K562 (cell line): ENCODE measurements at regions not wholly inside any gene's neighbourhood (a gene's known extent, or its start where the extent isn't known, plus 50 kb on each side); places are given as distances from the start of the nearest gene placed in this dataset.

ENCODE experiments used
- CREB1 ChIP-seq, 2 experiments: sonication (generic) in 1 of 2; formaldehyde crosslinking in 1 of 2; IDR thresholded peaks; 2 replicates each; pipeline versions ENCODE4 v1.6.1 to v1.8.0; 2012 to 2022; ENCODE audit warnings: inconsistent platforms in 1 of 2, mild to moderate bottlenecking in 1 of 2, missing genetic modification reagents in 1 of 2, moderate library complexity in 1 of 2
- GABPB1 ChIP-seq: sonication (generic); formaldehyde crosslinking; IDR thresholded peaks from 2 replicates; pipeline ENCODE4 v1.8.0; 2022; ENCODE audit warnings: mild to moderate bottlenecking, missing genetic modification reagents
- HEY1 ChIP-seq: fragments of 250-450 bp; sonication (Bioruptor Pico); IDR thresholded peaks from 2 replicates; pipeline ENCODE4 v1.5.0; 2020; ENCODE audit warnings: mild to moderate bottlenecking, moderate library complexity, borderline replicate concordance
- ZFX ChIP-seq: sonication (generic); formaldehyde crosslinking; IDR thresholded peaks from 2 replicates; pipeline ENCODE4 v1.8.0; 2022; ENCODE audit warnings: mild to moderate bottlenecking, missing genetic modification reagents, moderate library complexity
- ZKSCAN3 ChIP-seq: fragments of 250-450 bp; sonication (Bioruptor Pico); IDR thresholded peaks from 2 replicates; pipeline ENCODE4 v1.4.0; 2020
- ZNF24 ChIP-seq: fragments of 450-650 bp; IDR thresholded peaks from 2 replicates; pipeline ENCODE4 v1.6.1; 2016
- TF ChIP-seq, protein P1 (sequence below): sonication (generic); formaldehyde crosslinking; IDR thresholded peaks from 2 replicates; pipeline ENCODE4 v1.8.0; 2023; ENCODE audit warnings: missing genetic modification reagents, mild to moderate bottlenecking, borderline replicate concordance
- TF ChIP-seq, protein P2 (sequence below): sonication (generic); formaldehyde crosslinking; IDR thresholded peaks from 2 replicates; pipeline ENCODE4 v1.8.1; 2023; ENCODE audit warnings: missing genetic modification reagents, mild to moderate bottlenecking, borderline replicate concordance

DNA sequence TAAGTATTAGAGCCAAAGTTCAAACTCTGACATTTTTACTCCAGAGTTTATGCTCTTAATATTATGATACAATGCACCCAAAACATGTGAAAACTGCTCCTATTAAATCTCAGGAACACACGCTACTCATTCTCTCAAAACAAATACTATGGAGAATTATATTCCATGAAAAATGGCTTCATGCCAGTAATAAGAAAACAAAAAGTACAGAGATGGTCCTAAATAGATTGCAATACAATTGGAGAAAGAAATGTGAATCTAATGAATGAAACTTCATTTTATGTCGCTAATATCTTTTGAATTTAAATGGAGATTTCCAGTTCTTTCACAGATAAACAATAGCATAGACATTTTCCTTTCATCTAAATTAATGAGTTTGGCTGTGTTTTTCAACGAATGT, 384.3 kb downstream of the ADAMTS20 start (continued):
- TF ChIP-seq, protein P1, sequence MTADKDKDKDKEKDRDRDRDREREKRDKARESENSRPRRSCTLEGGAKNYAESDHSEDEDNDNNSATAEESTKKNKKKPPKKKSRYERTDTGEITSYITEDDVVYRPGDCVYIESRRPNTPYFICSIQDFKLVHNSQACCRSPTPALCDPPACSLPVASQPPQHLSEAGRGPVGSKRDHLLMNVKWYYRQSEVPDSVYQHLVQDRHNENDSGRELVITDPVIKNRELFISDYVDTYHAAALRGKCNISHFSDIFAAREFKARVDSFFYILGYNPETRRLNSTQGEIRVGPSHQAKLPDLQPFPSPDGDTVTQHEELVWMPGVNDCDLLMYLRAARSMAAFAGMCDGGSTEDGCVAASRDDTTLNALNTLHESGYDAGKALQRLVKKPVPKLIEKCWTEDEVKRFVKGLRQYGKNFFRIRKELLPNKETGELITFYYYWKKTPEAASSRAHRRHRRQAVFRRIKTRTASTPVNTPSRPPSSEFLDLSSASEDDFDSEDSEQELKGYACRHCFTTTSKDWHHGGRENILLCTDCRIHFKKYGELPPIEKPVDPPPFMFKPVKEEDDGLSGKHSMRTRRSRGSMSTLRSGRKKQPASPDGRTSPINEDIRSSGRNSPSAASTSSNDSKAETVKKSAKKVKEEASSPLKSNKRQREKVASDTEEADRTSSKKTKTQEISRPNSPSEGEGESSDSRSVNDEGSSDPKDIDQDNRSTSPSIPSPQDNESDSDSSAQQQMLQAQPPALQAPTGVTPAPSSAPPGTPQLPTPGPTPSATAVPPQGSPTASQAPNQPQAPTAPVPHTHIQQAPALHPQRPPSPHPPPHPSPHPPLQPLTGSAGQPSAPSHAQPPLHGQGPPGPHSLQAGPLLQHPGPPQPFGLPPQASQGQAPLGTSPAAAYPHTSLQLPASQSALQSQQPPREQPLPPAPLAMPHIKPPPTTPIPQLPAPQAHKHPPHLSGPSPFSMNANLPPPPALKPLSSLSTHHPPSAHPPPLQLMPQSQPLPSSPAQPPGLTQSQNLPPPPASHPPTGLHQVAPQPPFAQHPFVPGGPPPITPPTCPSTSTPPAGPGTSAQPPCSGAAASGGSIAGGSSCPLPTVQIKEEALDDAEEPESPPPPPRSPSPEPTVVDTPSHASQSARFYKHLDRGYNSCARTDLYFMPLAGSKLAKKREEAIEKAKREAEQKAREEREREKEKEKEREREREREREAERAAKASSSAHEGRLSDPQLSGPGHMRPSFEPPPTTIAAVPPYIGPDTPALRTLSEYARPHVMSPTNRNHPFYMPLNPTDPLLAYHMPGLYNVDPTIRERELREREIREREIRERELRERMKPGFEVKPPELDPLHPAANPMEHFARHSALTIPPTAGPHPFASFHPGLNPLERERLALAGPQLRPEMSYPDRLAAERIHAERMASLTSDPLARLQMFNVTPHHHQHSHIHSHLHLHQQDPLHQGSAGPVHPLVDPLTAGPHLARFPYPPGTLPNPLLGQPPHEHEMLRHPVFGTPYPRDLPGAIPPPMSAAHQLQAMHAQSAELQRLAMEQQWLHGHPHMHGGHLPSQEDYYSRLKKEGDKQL (CRISPR knock-in tag), result no peak
- TF ChIP-seq ZNF24 (no peak), GABPB1 (CRISPR knock-in tag) (no peak), HEY1 (CRISPR knock-in tag) (no peak), ZKSCAN3 (no peak), ZFX (CRISPR knock-in tag) (no peak), CREB1 (IDR thresholded peaks at IDR 0.05) (no peak), CREB1 (CRISPR knock-in tag; IDR thresholded peaks at IDR 0.05) (no peak)
- TF ChIP-seq, protein P2, sequence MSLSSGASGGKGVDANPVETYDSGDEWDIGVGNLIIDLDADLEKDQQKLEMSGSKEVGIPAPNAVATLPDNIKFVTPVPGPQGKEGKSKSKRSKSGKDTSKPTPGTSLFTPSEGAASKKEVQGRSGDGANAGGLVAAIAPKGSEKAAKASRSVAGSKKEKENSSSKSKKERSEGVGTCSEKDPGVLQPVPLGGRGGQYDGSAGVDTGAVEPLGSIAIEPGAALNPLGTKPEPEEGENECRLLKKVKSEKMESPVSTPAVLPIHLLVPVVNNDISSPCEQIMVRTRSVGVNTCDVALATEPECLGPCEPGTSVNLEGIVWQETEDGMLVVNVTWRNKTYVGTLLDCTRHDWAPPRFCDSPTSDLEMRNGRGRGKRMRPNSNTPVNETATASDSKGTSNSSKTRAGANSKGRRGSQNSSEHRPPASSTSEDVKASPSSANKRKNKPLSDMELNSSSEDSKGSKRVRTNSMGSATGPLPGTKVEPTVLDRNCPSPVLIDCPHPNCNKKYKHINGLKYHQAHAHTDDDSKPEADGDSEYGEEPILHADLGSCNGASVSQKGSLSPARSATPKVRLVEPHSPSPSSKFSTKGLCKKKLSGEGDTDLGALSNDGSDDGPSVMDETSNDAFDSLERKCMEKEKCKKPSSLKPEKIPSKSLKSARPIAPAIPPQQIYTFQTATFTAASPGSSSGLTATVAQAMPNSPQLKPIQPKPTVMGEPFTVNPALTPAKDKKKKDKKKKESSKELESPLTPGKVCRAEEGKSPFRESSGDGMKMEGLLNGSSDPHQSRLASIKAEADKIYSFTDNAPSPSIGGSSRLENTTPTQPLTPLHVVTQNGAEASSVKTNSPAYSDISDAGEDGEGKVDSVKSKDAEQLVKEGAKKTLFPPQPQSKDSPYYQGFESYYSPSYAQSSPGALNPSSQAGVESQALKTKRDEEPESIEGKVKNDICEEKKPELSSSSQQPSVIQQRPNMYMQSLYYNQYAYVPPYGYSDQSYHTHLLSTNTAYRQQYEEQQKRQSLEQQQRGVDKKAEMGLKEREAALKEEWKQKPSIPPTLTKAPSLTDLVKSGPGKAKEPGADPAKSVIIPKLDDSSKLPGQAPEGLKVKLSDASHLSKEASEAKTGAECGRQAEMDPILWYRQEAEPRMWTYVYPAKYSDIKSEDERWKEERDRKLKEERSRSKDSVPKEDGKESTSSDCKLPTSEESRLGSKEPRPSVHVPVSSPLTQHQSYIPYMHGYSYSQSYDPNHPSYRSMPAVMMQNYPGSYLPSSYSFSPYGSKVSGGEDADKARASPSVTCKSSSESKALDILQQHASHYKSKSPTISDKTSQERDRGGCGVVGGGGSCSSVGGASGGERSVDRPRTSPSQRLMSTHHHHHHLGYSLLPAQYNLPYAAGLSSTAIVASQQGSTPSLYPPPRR (CRISPR knock-in tag), result no peak
